G401 (cell line): ENCODE measurements at regions not wholly inside any gene's neighbourhood (a gene's known extent, or its start where the extent isn't known, plus 50 kb on each side); places are given as distances from the start of the nearest gene placed in this dataset.

ENCODE experiments used
- DNase-seq: peaks from one replicate; pipeline ENCODE4 v3.0.0-alpha.2; 2015; ENCODE audit warnings: low spot score
- in situ Hi-C: cut with HindIII; loops from 2 replicates; pipeline ENCODE4 v1.10.0; 2016; ENCODE audit warnings: low sequenced_read_pairs, mixed read lengths

DNA sequence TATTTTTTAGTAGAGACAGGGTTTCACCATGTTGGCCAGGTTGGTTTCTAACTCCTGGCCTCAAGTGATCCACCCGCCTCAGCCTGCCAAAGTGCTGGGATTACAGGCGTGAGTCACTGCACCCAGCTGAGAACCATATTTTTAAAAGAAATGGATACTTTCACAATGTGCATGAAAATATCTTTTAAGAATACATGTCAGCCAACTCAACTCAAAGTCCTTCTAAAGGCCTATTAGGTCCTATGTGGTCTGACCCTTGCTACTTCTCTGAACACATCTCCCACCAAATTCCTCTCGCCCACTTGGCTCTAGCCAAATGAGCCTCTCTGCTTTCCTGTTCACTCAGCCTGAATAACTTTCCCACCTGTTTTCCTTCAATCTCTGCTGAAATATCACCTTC lies 119.6 kb downstream of the MTX2 start:
- in situ Hi-C loops: no loop called here
- no peak for DNase-seq

DNA sequence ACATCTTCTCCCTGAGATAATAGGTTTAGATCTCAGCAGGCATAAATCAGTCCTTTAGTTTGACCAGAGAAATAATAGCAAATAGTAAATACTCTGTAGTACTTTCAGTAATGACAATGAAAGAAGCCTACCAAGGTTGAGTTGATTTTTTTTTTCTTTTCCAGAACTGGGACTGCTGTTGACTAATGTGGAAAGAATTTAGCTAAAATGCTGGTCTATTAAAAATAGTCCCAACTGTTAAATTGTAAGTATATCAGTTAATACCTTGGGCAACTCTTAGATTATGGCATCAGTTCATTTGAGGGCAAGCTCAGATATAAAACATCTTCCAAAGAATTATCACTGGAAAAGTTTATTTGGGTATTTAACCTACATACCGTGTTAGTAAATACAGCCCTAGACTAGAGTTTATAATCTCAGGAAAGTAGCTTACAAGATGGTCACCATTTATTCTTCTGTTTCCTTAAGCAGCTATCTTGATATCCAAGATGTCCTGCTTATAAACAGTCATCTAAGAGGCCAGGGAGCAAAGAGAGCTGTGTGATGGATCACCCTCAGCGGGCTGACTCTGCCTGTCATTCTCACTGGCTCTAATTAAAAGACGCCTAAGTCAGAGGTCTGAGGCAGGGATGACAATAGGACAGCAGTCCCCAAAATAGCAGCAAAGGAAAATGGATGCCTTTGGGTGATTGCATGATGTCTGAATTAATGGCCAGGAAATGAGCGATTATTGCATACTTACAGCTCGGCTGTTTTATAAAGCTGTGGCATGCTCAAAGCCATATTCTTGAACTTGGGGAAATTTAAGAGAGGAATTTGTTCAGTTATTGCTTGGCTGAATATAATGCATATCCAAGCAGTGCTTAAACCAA lies 121.3 kb downstream of the MTX2 start:
- DNase-seq: no peak
- in situ Hi-C loops: no loop called here

DNA sequence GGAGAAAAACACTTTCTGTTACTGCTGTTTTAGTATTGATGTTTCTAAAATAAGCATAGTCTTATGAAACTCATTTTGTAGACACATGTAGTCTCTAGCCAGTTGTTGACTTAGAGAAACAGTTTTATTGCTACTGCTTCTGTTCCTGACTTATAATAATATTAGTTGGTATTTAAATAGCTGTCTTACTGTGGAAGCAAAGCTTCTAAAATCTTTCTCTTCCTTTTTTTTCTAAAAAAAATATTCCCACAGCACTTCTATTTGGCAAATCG lies 121.8 kb downstream of the MTX2 start:
- in situ Hi-C loops: no loop called here
- DNase-seq: no peak

DNA sequence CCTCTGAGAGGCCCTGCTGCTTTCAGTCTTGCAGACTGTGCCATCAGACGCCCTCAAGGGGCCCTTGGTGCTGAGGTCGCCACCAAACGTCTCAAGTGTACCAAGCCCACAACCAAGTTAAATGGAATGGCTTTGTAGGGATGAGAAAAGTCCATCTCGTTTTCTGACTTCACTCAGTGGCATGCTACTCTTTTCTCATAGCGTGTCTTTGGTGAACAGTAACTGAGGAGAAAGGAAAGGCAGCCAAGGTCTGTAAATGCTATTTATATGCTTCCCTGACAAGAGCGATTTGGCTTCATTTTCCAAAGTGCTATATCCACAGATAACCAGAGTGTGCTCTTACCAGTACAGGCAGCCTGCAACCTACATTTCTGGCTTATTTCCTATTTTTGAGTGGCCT lies 123.0 kb downstream of the MTX2 start:
- in situ Hi-C loops: no loop called here

DNA sequence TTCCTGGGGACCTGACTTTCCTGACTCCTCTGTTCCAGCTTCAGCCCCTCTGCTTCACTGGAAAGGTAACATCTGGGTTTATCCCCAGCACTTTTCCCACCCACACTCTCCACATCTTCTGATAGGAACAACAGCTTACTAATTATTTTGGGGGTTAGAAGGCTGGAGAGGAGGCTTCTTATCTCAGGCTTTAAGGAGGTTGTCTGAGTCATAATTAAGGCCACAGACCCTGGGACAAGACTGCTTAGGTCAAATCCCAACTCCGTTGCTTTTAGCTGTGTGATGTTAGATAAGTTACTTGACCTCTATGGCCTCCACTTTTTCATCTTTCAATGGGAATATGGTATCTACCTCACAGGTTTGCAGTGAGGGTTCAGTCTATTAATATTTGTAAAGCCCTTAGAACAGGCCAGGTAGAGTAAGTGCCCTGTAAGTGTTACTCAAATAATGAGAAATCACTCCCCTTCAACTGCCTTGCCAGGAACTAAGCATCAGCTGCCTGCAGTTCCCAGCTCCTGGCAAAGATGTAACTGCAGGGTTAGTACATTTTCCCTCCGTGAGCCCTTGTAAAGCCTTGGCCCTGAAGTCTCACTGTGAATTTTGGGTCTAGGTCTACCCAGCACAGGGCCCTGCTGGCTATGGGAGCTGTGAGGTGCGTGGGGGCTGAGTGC lies 123.6 kb downstream of the MTX2 start:
- in situ Hi-C loops: no loop called here

More for the DNA sequence above, 123.0 kb downstream of the MTX2 start:
- no peak for DNase-seq

DNA sequence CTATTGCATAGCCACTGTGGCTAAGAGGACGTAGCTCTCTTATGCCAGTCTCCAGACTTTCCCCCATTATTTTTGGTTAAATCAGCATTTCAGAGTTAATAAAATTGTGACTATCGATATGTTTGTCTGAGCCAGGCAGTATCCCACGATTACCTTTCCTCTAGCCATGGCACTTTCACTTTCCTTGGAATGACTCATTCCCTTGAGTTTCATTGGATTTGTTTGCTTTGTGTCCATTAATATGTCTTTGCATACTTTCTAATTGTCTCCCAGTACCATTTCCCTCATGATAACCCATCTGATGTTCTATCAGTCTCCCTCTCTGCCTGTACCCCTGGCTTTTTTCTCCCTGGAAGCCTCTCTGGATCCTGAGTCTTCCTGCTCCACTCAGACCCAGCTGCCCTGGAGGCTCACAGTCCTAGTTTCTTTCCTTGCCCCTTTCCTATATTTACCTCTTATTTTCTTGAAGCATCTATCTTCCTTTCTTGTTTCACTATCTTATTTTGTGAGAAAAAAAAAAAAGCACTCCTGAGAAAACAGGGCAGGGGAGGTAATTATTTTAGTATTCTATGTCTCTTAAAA lies 126.1 kb downstream of the MTX2 start:
- DNase-seq: no peak
- in situ Hi-C loops: no loop called here

More for the DNA sequence above, 123.6 kb downstream of the MTX2 start:
- no peak for DNase-seq

DNA sequence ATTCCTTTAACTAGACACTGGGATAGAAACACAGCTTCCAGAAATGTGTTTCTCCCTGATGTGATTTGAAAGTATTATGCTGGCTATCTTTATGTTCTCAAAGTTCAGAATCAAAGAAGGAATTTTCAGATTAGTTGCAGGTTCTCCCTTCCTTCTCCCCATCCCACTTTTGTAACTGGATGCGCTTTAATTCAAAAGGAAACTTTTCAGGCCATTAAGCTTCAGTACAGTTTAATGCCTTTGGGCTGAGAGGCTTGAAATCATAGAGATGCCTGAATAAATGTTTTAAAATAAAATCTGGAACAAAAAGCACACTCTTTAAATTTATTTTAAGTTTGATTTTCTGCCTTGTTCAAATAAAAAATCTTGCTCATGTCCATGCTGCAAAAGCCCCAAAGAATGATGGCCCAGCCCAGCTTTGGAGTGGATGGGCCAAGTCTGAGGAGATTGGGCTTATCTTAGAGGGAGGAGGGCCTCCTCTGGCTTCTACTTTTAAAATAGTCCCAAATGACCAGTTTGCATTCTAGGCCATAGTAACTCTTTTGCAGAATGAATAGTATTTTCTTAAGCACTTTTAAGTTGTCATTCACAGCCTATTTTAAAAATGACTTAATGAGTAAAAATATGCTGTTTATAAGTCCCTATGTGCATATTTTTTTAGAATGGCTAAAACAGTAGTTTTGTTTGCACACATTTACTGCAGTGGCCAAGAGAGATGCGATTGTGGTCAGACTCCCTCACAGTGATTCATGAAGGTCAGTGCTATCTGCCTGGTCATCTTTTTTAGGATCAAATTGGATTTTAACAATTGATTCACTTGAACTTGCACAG lies 129.2 kb downstream of the MTX2 start:
- no peak for DNase-seq
- in situ Hi-C loops: no loop called here

DNA sequence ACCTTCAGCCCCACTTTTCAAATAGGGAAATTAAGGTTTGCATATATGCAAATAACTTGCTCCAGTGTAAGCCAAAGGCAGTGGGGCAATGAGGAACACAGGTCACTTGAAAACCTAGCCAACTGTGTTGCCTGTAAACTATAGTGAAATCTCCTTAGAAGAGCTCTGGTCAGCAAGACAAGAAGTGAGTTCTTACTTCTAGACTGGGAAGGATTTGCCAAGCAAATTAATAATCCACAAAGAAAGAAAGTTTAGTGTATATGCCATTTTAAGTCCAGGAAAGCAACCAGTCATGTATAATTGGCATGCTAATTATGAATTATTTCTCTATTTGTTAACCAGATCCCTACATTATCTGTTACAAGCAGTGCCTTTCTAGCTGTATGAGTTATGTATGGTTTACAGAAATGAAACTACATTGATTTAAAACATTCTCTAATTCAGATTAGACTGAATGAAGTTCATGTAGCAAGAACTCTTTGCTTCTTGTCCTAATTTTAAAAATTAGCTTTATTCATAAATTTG lies 129.9 kb downstream of the MTX2 start:
- in situ Hi-C loops: no loop called here
- no peak for DNase-seq

DNA sequence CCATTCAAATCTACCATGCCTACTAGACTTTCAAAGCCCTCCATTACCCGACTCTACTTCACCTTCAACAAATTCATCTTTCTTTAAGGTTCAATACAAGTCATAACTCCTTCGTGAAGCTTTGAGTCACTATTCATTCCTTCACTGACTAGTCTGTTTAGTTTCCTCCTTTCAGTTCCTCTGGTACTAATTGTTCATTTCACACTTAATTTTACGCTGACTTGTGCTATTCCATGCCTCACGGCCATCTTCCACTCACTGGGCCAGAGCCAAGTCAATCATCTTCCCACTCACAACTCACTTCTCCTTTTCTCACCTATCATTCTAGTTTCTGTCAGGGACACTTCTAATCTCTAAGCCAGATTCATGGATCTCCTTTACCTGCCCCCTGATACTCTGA lies 136.2 kb downstream of the MTX2 start:
- in situ Hi-C loops: no loop called here
- DNase-seq: no peak

DNA sequence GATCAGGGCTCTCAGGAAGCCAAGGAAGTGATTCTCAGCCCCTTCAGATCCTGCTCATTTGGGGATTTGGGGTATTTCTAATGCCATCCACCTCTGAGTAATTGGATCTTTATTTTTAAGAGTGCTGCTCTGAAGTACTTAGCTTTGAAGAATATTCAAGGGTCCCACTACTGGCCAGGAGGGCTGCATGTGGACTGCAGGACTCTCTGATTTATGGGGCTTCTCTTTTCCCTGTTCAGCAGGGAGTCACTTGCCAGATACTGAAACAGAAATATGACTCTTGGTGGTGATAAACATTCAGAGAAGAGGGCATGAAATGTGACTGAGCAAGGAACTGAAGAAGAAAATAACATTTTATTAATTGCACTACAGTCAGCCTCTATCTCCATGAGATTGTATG lies 138.5 kb downstream of the MTX2 start:
- DNase-seq: no peak
- in situ Hi-C loops: no loop called here

DNA sequence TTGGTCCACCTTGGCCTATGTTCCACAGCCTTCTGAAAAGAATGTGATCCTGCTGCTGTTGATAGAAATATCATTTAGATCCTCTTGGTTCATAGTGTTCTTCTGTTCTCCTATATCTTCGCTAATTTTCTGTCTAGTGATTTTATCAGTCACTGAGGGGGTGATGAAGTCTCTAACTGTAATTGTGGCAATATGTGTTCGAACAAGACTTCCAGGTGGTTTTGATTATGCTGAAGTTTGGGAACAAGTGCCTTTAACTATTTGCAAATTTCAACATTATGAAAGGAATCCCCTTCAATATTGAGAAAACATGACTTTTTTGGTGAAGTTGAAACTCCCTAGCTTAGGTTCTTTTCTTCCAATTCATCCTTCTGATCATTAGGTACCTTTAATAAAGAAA lies 140.4 kb downstream of the MTX2 start:
- no peak for DNase-seq
- in situ Hi-C loops: no loop called here

DNA sequence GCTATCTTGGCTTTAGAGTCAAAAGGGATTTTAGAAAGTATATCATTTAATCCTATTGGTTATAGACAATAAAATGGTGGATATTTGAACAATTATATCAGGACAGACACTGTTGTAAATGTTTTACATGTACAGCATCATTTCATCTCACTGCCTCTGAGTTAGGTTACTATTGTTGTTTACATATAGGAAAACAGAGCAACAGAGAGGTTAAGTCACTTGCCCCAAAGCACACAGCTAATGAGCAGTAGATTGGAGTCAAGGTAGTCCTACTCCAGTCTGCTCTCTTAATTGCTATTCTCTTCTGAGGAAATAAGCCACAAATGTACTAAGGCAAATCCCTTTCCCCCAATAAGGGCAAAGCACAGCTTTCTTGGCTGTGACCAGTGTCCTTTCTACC lies 142.9 kb downstream of the MTX2 start:
- DNase-seq: no peak
- in situ Hi-C loops: no loop called here

DNA sequence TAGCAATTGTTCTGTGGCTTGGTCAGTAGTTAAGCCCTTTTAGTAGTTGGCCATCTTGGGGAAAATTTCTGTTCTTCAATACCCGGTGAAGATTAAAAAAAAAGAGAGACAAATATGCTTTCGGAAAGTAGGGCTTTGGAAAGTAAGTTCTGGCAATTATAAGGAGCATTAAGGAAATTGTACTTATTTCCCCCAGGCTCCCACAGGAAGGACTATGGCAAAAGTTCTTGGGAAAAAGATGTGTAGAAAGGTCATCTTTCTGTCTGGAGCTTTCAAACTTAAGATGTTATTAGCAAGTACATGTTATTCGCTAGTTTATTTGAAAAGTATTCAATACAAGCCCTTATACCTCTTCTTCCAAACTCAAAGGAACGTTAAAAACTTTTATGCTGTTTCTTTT lies 144.5 kb downstream of the MTX2 start:
- no peak for DNase-seq
- in situ Hi-C loops: no loop called here

DNA sequence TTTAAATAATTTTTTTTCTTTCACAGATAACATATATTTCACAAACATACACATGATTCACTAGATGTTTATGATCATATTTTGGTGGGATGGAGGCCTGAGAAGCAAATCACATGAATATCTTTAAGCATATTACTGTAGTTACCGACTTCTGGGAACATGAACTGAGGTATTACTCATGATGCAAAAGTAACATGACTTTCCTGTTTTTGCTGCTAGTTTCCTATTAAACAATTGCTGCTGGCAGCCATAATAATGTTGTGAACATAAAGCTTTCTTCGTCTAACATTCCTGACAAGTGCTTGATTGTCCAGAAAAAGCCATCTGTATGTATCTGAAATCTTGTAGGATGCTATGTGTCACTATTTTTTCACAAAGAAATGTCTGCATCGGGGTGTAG lies 145.4 kb downstream of the MTX2 start:
- in situ Hi-C loops: no loop called here
- DNase-seq: no peak

DNA sequence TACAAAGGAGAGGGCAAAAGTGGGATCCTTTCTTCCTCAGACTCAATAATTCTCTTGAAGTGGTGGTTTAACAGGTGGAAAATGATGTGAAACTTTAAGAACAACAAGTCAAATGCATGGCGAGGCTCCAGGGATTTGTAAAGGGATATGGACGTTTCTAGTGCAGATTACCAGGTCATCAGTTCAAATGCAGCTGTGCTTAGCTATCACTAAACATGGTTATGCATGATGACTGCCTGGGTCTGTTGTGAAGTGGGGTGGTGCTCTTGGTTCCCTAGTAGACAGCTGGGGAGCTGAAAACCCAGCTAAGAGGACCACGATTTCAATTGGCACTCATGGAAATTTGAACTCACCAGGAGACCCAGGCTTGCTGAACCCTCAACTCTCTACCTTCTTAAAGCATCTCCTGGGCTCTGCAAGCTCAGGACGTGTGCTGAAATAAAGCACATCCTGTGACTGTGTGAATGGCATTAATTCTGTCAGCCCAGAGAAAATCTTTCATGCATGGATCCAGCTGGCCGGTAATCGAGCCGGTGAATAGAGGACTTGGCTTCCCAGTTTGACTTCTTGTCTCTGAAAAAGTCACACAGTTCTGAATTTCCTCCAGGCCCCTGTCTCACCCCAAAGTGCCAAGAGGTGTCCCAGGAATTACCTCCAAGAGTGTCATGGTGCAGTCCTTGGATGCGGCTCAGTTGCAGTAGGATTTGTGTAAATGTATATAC lies 146.1 kb downstream of the MTX2 start:
- in situ Hi-C loops: no loop called here
- DNase-seq: no peak

DNA sequence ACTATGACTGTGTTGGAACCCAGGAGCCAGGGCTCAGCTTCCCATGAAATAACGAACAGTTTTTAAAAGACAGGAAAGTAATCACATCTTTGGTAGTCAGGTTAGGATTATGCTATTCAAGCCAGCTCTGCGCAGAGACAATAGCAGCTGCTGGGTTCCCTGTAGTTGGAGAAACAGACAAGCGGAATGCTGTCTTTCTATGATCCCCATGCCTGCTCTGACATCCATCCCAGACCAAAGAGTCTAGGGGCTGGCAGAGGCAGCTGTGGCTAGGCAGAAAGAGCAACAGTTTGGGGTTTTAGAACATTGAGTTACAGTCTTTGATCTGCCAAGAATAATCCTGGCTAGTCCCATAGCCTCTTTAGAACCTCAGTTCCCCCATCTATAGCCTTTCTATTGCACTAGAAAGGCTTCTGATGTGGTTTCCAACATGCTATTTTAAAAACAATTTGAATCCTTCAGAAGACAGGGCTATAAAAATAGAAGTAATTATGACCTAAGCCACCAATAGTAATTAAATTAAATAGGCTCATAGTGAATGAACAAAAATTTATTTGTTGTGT lies 146.8 kb downstream of the MTX2 start:
- DNase-seq: no peak
- in situ Hi-C loops: no loop called here

DNA sequence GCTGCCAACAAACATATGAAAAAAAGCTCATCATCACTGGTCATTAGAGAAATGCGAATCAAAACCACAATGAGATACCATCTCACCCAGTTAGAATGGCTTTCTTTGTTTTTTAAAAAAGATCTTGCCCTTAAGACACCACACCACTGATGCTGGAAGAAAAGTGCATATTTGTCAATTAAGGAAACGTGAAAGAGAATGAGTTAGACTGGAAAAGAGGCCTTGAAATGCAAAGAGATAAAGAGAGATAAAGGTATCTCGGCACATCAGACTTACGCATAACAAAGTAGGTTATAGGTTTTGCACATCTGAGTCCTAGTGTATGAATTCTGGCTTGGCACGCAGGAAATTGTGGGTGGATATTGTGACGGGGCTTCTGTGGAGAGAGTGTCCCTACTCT lies 149.5 kb downstream of the MTX2 start:
- no peak for DNase-seq
- in situ Hi-C loops: no loop called here

DNA sequence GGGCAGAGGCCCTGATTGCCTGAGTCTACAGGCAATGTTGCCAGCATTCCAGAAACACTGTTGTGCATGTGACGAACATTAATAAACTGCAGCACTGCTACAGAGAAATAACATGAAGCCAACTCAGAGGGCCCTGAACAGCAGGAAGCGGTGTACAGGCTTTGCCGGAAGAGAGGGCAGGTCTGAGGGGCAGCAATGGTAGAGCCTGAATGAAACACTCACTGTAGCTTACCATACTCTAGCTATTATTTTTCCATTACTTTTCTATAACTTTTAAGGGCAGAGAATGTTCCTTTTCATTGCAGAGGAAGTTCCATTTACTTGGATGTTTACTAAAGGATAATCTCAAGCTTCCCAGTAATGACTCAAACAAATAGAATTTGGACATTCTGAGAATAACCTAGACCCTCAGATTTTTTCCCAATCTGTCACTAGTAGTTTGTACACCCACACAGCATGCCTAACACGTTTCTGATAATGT lies 150.4 kb downstream of the MTX2 start:
- in situ Hi-C loops: no loop called here
- DNase-seq: no peak
